ENCODE measurements at regions not wholly inside any gene's neighbourhood (a gene's known extent, or its start where the extent isn't known, plus 50 kb on each side); places are given as distances from the start of the nearest gene placed in this dataset.

- DNase-seq, result no peak
- no peak for TF ChIP-seq CTCF (IDR thresholded peaks at IDR 0.05)
- Mint-ChIP-seq H3K36me3 (ENCODE audit: low read depth) (no peaks in the 10 kb centered on the region), H3K27me3 (ENCODE audit: low read depth, poor library complexity) (no peaks in the 10 kb centered on the region), H3K9me3 (no peaks in the 10 kb centered on the region), H3K27ac (no peak overlapping the region), H3K4me3 (no peak overlapping the region), H3K4me1 (no peaks in the 10 kb centered on the region)
These were observed 253.4 kb downstream of the VGLL3 start for GRCh38 chr3:86737517-86737916.

DNA sequence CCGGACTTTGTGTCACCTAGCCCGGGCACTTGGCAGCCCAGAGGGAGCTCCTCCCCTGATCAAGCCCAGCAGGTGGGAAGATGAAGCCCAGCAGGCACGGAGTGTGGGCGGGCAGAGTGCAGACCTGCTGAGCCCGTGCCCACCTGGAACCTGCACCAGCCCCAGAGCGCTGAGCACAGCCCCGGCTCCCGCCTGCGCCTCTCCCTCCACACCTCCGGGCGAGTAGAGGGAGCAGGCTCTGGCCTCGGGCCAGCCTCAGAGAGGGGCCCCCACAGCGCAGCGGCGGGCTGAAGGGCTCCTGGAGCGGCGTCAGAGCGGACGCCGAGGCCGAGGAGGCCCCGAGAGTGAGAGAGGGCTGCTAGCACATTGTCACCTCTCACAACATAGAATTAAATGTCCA lies 257.7 kb downstream of the VGLL3 start:
- Mint-ChIP-seq H3K4me1 (no peaks in the 10 kb centered on the region), H3K36me3 (ENCODE audit: low read depth) (no peaks in the 10 kb centered on the region), H3K27ac (no peak overlapping the region), H3K9me3 (peaks cover 12% of the 10 kb centered on the region), H3K27me3 (ENCODE audit: low read depth, poor library complexity) (no peaks in the 10 kb centered on the region), H3K4me3 (no peak overlapping the region)
- no peak for TF ChIP-seq CTCF (IDR thresholded peaks at IDR 0.05)
- no peak for DNase-seq

GRCh38 chr3:86731501-86731901 lies 259.4 kb downstream of the VGLL3 start:
- Mint-ChIP-seq H3K4me3 (no peak overlapping the region), H3K27me3 (ENCODE audit: low read depth, poor library complexity) (no peaks in the 10 kb centered on the region)
- no peak for TF ChIP-seq CTCF (IDR thresholded peaks at IDR 0.05)

DNA sequence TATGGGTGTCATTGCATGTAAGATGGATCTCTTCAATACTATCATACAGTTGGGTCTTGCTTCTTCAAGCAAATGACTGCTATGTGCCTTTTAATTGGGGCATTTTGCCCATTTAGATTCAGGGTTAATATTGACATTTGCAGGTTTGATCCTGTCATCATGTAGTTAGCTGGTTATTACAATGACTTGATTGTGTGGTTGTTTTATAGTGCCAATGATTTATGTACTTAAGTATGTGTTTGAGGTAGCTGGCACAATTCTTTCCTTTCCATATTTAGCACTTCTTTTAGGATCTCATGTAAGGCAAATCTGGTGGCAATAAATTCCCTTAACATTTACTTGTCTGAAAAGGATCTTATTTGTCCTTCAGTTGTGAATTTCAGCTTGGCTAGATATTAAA lies 267.5 kb downstream of the VGLL3 start:
- H3K27me3 Mint-ChIP-seq (ENCODE audit: low read depth, poor library complexity), result peaks cover 4% of the 10 kb centered on the region
- TF ChIP-seq CTCF (IDR thresholded peaks at IDR 0.05), result no peak
- no peaks in the 10 kb centered on the region for H3K36me3 Mint-ChIP-seq (ENCODE audit: low read depth)
- no peak overlapping the region for H3K4me3 Mint-ChIP-seq
- no peak for DNase-seq
- H3K9me3 Mint-ChIP-seq, result no peaks in the 10 kb centered on the region
- no peak overlapping the region for H3K27ac Mint-ChIP-seq
- no peaks in the 10 kb centered on the region for H3K4me1 Mint-ChIP-seq

More at GRCh38 chr3:86731501-86731901, 259.4 kb downstream of the VGLL3 start:
- no peaks in the 10 kb centered on the region for H3K36me3 Mint-ChIP-seq (ENCODE audit: low read depth)
- H3K4me1 Mint-ChIP-seq, result no peaks in the 10 kb centered on the region
- no peak for DNase-seq
- H3K27ac Mint-ChIP-seq, result no peak overlapping the region
- H3K9me3 Mint-ChIP-seq, result peaks cover 12% of the 10 kb centered on the region

- no peak for TF ChIP-seq CTCF (IDR thresholded peaks at IDR 0.05)
- no peak overlapping the region for H3K27ac Mint-ChIP-seq
- no peak overlapping the region for H3K4me3 Mint-ChIP-seq
- H3K27me3 Mint-ChIP-seq (ENCODE audit: low read depth, poor library complexity), result peaks cover 3% of the 10 kb centered on the region
- no peaks in the 10 kb centered on the region for H3K9me3 Mint-ChIP-seq
- no peaks in the 10 kb centered on the region for H3K36me3 Mint-ChIP-seq (ENCODE audit: low read depth)
- no peaks in the 10 kb centered on the region for H3K4me1 Mint-ChIP-seq
- DNase-seq, result no peak
These were observed 279.3 kb downstream of the VGLL3 start for GRCh38 chr3:86711634-86712033.

DNA sequence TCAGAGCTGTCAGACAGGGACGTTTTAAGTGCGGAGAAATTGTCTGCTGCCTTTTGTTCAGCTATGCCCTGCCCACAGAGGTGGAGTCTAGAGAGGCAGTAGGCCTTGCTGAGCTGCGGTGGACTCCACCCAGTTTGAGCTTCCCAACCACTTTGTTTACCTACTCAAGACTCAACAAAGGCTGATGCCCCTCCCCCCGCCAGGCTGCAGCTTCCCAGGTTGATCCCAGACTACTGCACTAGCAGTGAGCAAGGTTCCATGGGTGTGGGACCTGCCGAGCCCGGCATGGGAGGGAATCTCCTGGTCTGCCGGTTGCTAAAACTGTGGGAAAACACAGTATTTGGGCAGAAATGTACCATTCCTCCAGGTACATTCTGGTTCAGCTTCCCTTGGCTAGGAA lies 282.1 kb downstream of the VGLL3 start:
- no peak for TF ChIP-seq CTCF (IDR thresholded peaks at IDR 0.05)
- H3K27ac Mint-ChIP-seq, result no peak overlapping the region
- H3K9me3 Mint-ChIP-seq, result peaks cover 18% of the 10 kb centered on the region
- H3K36me3 Mint-ChIP-seq (ENCODE audit: low read depth), result no peaks in the 10 kb centered on the region
- DNase-seq, result no peak
- no peaks in the 10 kb centered on the region for H3K4me1 Mint-ChIP-seq
- H3K4me3 Mint-ChIP-seq, result no peak overlapping the region
- H3K27me3 Mint-ChIP-seq (ENCODE audit: low read depth, poor library complexity), result no peaks in the 10 kb centered on the region
